Tibial nerve (tissue), 4 donors: ENCODE measurements at regions not wholly inside any gene's neighbourhood (a gene's known extent, or its start where the extent isn't known, plus 50 kb on each side); places are given as distances from the start of the nearest gene placed in this dataset.

Source experiments
- DNase-seq, 2 donors: peaks; one replicate each; pipeline ENCODE4 v3.0.0-alpha.2; 2019; ENCODE audit warnings: low spot score in 2 of 2
- H3K27ac ChIP-seq, 4 donors: fragments of 200-600 bp; sonication (generic) in 3 of 4; one replicate each; pipeline ENCODE4 v1.5.1; 2017 to 2019; ENCODE audit warnings: mild to moderate bottlenecking in 1 of 4
- H3K27me3 ChIP-seq, 2 donors: fragments of 200-600 bp; sonication (generic) in 1 of 2; one replicate each; pipeline versions ENCODE4 v1.5.1 to v1.6.0; 2017 to 2019
- H3K36me3 ChIP-seq, 3 donors: fragments of 200-600 bp; sonication (generic); one replicate each; pipeline ENCODE4 v1.5.1; 2018 to 2019
- H3K4me1 ChIP-seq, 4 donors: fragments of 200-600 bp; sonication (generic) in 3 of 4; one replicate each; pipeline ENCODE4 v1.5.1; 2017 to 2019
- H3K4me3 ChIP-seq, 4 donors: fragments of 200-600 bp; sonication (generic) in 3 of 4; one replicate each; pipeline ENCODE4 v1.5.1; 2017 to 2019; ENCODE audit warnings: mild to moderate bottlenecking in 1 of 4, moderate library complexity in 1 of 4
- H3K9me3 ChIP-seq, 4 donors: fragments of 200-600 bp; sonication (generic) in 3 of 4; one replicate each; pipeline ENCODE4 v1.5.1; 2017 to 2019
- EP300 ChIP-seq, 2 donors: sonication (generic); formaldehyde crosslinking; IDR thresholded peaks; one replicate each; pipeline ENCODE4 v1.6.1; 2017; ENCODE audit warnings: antibody characterized with exemption in 2 of 2, mild to moderate bottlenecking in 1 of 2
- POLR2A ChIP-seq, 2 donors: fragments of 450-650 bp; IDR thresholded peaks; one replicate each; pipeline ENCODE4 v1.6.1; 2017; ENCODE audit warnings: antibody characterized with exemption in 2 of 2, mild to moderate bottlenecking in 2 of 2, moderate library complexity in 2 of 2
- WGBS, 2 donors: methylation state at CpG; one replicate each; pipeline ENCODE4 v1.1.5; 2018; 5-methylcytosine and 5-hydroxymethylcytosine counted together
- TF ChIP-seq, protein P1 (sequence below), 5 experiments: fragments of 200-600 bp in 3 of 5; fragments of 450-650 bp in 2 of 5; sonication (generic) in 3 of 5; IDR thresholded peaks; one replicate each; pipeline ENCODE4 v1.5.1; 2016 to 2019; ENCODE audit warnings: antibody characterized with exemption in 5 of 5, mild to moderate bottlenecking in 3 of 5, moderate library complexity in 2 of 5

DNA sequence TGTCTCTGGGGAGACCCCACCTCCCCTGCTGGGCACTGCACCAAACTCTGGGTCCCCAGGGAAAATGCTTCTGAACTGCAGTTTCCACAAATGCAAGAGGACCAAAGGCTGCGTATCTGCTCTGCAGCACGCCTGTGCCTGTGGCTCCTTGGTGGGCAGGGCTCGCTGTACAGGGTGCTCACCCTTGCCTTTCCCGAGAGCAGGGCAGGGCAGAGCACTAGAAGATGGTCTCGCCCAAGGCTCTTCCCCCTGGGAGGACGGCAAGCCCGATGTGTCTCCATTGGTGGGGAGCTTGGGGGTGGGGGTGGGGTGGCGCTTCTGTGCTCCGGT lies 175.3 kb upstream of the RTL1 start:
- H3K27me3 ChIP-seq: peaks cover 0 to 20% of the 10 kb centered on the region in 2 donors
- no peak overlapping the region for H3K27ac ChIP-seq
- TF ChIP-seq EP300 (IDR thresholded peaks at IDR 0.05) (no peak), POLR2A (IDR thresholded peaks at IDR 0.05) (no peak)
- TF ChIP-seq, protein P1, sequence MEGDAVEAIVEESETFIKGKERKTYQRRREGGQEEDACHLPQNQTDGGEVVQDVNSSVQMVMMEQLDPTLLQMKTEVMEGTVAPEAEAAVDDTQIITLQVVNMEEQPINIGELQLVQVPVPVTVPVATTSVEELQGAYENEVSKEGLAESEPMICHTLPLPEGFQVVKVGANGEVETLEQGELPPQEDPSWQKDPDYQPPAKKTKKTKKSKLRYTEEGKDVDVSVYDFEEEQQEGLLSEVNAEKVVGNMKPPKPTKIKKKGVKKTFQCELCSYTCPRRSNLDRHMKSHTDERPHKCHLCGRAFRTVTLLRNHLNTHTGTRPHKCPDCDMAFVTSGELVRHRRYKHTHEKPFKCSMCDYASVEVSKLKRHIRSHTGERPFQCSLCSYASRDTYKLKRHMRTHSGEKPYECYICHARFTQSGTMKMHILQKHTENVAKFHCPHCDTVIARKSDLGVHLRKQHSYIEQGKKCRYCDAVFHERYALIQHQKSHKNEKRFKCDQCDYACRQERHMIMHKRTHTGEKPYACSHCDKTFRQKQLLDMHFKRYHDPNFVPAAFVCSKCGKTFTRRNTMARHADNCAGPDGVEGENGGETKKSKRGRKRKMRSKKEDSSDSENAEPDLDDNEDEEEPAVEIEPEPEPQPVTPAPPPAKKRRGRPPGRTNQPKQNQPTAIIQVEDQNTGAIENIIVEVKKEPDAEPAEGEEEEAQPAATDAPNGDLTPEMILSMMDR (IDR thresholded peaks at IDR 0.05): no peak
- 86 to 96% methylated on average over 3 to 9 of the region's 9 CpGs for WGBS, 2 donors
- H3K9me3 ChIP-seq: no peaks in the 10 kb centered on the region
- H3K36me3 ChIP-seq: no peaks in the 10 kb centered on the region
- no peak for DNase-seq
- H3K4me3 ChIP-seq: no peak overlapping the region
- H3K4me1 ChIP-seq: peaks cover 0 to 12% (median 7%) of the 10 kb centered on the region in 4 donors

DNA sequence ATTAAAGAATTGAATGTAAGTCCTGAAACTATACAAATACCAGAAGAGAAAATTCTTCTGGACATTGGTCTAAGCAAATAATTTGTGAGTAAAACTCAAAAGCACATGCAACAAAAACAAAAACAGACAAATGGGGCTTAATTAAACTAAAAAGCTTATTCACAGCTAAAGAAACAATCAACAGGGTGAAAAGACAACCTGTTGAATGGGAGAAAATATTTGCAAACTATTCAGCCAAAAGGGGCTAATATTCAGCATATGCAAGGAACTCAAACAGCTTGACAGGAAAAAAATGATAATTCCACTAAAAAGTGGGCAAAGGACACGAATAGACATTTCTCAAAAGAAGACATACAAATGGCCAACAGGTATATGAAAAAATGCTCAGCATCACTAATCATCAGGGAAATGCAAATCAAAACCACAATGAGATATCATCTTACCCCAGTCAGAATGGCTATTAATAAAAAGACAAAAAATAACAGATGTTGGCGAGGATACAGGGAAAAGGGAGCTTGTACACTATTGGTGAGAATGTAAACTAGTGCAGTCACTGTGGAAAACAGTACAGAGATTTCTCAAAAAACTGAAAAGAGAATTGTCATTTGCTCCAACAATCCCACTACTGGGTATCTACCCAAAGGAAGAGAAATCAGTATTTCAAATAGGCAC lies 177.5 kb upstream of the RTL1 start:
- TF ChIP-seq POLR2A (IDR thresholded peaks at IDR 0.05) (no peak), EP300 (IDR thresholded peaks at IDR 0.05) (no peak)
- TF ChIP-seq, protein P1 (IDR thresholded peaks at IDR 0.05): no peak
- H3K27me3 ChIP-seq: peaks cover 0 to 20% of the 10 kb centered on the region in 2 donors
- H3K36me3 ChIP-seq: no peaks in the 10 kb centered on the region
- no peak overlapping the region for H3K4me3 ChIP-seq
- peaks cover 0 to 3% (median 0%) of the 10 kb centered on the region in 4 donors for H3K9me3 ChIP-seq
- no peak overlapping the region for H3K27ac ChIP-seq
- no peak for DNase-seq
- H3K4me1 ChIP-seq: peaks cover 0 to 12% (median 7%) of the 10 kb centered on the region in 4 donors
- 94 to 96% methylated on average over 2 of the region's 2 CpGs for WGBS, 2 donors

DNA sequence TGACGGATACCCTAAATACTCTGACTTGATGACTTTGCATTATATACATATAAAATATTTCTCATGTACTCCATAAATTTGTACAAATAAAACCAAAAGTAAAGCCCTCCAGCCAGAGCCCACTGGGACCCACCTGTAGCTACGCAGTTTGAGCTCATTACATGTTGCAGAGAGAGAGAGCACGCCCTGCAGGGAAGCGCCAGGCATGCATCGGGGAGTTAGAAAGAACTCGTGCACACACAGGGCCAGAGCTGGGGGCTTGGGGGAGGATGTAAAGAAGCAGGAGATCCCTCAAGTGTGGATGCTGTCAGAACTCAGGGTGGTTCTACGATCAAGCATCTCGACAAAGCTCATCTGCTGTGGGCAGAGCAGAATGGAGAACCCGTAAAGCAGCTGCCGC lies 178.5 kb upstream of the RTL1 start:
- 75 to 81% methylated on average over 10 of the region's 10 CpGs for WGBS, 2 donors
- peaks cover 0 to 5% (median 0%) of the 10 kb centered on the region in 4 donors for H3K9me3 ChIP-seq

DNA sequence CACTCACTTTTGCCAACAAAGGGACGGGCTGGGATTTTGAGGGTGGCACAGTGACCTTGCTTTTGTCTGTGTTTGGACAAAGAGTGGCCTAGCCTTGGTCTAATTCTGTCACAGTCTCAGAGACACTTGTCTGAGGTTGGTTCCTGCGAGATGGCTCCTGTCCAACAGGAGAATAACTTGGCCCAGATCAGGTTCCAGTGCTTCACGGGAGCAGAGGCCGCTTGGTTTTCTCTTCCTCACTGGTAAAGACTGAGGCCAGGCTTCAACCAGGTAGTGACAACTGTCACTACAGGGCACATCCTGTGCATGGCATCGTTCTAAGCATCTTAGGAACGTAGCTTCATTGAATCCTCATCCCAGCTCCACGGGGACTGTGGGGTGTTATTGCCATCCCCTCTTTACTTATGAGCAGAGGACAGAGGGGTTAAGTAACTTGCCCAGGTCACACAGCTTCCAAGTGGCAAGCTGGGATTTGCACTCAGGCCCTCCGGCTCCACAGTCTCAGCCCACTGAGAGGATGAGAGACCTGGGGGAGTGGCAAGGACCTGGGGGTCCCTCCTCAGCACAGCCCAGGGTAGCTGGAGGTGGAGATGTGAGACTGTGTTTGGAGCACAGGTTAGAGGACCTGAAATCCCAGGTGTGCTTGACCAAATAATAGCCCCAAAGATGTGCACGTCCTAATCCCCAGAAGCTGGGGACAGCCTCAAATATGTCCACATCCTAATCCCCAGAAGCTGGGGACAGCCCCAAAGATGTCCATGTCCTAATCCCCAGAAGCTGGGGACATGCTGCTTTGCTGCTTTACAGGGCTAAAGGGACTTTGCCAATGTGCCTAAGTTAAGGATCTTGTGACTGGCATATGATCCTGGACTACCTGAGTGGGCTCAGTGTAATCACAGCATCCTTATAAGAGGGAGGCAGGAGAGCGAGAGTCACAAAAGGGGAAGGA lies 179.2 kb upstream of the RTL1 start:
- no peak overlapping the region for H3K27ac ChIP-seq
- H3K4me1 ChIP-seq: peaks cover 0 to 2% (median under 1%) of the 10 kb centered on the region in 4 donors
- H3K27me3 ChIP-seq: peaks cover 0 to 4% of the 10 kb centered on the region in 2 donors
- no peak overlapping the region for H3K4me3 ChIP-seq
- H3K36me3 ChIP-seq: no peaks in the 10 kb centered on the region
- WGBS, 2 donors: 88 to 90% methylated on average over 10 of the region's 10 CpGs
- no peak for TF ChIP-seq POLR2A (IDR thresholded peaks at IDR 0.05)
- TF ChIP-seq, protein P1 (IDR thresholded peaks at IDR 0.05): no peak
- TF ChIP-seq EP300 (IDR thresholded peaks at IDR 0.05): no peak
- no peak for DNase-seq
- peaks cover 0 to 5% (median 0%) of the 10 kb centered on the region in 4 donors for H3K9me3 ChIP-seq

More for the DNA sequence above, 178.5 kb upstream of the RTL1 start:
- Histone ChIP-seq H3K36me3 (no peaks in the 10 kb centered on the region), H3K4me1 (peaks cover 0 to 9% (median 6%) of the 10 kb centered on the region in 4 donors), H3K27me3 (peaks cover 0 to 11% of the 10 kb centered on the region in 2 donors), H3K4me3 (no peak overlapping the region), H3K27ac (no peak overlapping the region)
- no peak for DNase-seq
- TF ChIP-seq EP300 (IDR thresholded peaks at IDR 0.05): no peak
- no peak for TF ChIP-seq POLR2A (IDR thresholded peaks at IDR 0.05)
- TF ChIP-seq, protein P1 (IDR thresholded peaks at IDR 0.05): no peak
